ENCODE measurements at regions not wholly inside any gene's neighbourhood (a gene's known extent, or its start where the extent isn't known, plus 50 kb on each side); places are given as distances from the start of the nearest gene placed in this dataset.

DNA sequence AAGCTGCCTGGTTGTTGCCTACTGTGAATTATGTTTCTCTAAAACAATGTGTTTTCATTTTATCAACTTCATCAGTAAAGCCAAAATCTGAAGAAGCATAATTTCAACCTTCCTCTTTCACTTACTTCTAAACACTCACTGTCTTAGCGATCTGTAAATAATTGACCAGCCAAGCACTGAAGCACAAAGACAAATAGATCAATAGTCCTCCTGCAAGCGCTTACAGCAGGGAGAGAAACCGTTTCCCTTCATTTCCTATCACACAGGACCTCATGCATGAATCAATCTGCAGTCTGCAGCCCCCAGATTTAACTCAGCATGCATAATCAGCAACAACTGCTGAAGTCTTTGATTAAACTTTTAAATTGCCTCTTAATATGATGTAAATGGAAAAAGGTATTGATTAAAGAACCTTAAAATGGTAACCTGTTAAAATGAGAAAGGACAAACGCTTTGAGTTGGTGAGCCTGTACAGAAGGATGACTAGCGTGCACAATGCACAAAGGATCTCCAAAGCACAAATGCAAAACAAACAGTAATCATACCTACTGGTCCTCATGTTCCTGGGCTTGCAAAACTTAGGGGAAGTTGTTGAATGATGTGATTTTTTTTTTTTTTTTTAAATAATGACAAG lies 370.2 kb upstream of the ZNF385D start:
- no peak for TF ChIP-seq POLR2AphosphoS5 (IDR thresholded peaks at IDR 0.05; ENCODE audit: low read depth, low read length)
- no peak for TF ChIP-seq REST (IDR thresholded peaks at IDR 0.05; ENCODE audit: insufficient read depth in 1 of 2, low read depth in 2 of 2, low read length in 2 of 2)
- TF ChIP-seq SIN3A (IDR thresholded peaks at IDR 0.05; ENCODE audit: borderline replicate concordance, insufficient read depth, low read length): no peak
- TF ChIP-seq TAF1 (IDR thresholded peaks at IDR 0.05; ENCODE audit: borderline replicate concordance, insufficient read depth, low read length): no peak
- no peak for TF ChIP-seq FOXP2 (optimal IDR thresholded peaks at IDR 0.05; ENCODE audit: borderline replicate concordance, extremely low read depth, extremely low read length, insufficient read depth)
